ENCODE measurements at regions not wholly inside any gene's neighbourhood (a gene's known extent, or its start where the extent isn't known, plus 50 kb on each side); places are given as distances from the start of the nearest gene placed in this dataset.
"Not testable (repeated sequence)": the region's sequence is repeated elsewhere in the genome, so short reads cannot be mapped to it uniquely, and the experiment has no call there.

- no peak for DNase-seq (ENCODE audit: low read depth)
Observed at GRCh38 chr21:18550361-18550760, 146.8 kb upstream of the TMPRSS15 start.

- DNase-seq (ENCODE audit: low read depth) = no peak
Observed at GRCh38 chr21:18553786-18554185, 150.2 kb upstream of the TMPRSS15 start.

GRCh38 chr21:18567770-18568169 is 164.2 kb upstream of the TMPRSS15 start:
- not testable (repeated sequence) for DNase-seq (ENCODE audit: low read depth)

- DNase-seq (ENCODE audit: low read depth) = no peak
Observed at GRCh38 chr21:18588001-18588662, 184.5 kb upstream of the TMPRSS15 start.

- DNase-seq (ENCODE audit: low read depth) = no peak
Observed at GRCh38 chr21:18601146-18601545, 197.6 kb upstream of the TMPRSS15 start.

- no peak for DNase-seq (ENCODE audit: low read depth)
Observed at GRCh38 chr21:18602711-18603110, 199.1 kb upstream of the TMPRSS15 start.

GRCh38 chr21:18603261-18603660 is 199.7 kb upstream of the TMPRSS15 start:
- no peak for DNase-seq (ENCODE audit: low read depth)

GRCh38 chr21:18603980-18604379 is 200.4 kb upstream of the TMPRSS15 start:
- no peak for DNase-seq (ENCODE audit: low read depth)

GRCh38 chr21:18608226-18608625 is 204.6 kb upstream of the TMPRSS15 start:
- DNase-seq (ENCODE audit: low read depth) = no peak

- DNase-seq (ENCODE audit: low read depth) = no peak
Observed at GRCh38 chr21:18614303-18614702, 210.7 kb upstream of the TMPRSS15 start.

GRCh38 chr21:18617291-18617690 is 213.7 kb upstream of the TMPRSS15 start:
- DNase-seq (ENCODE audit: low read depth) = no peak

- DNase-seq (ENCODE audit: low read depth) = no peak
Observed at GRCh38 chr21:18620436-18620835, 216.9 kb upstream of the TMPRSS15 start.

- DNase-seq (ENCODE audit: low read depth) = no peak
Observed at GRCh38 chr21:18622383-18622782, 218.8 kb upstream of the TMPRSS15 start.

GRCh38 chr21:18630446-18630845 is 226.9 kb upstream of the TMPRSS15 start:
- peak; percentile 18 for DNase-seq (ENCODE audit: low read depth)

- DNase-seq (ENCODE audit: low read depth) = no peak
Observed at GRCh38 chr21:18636897-18637296, 233.3 kb upstream of the TMPRSS15 start.

- DNase-seq (ENCODE audit: low read depth) = no peak
Observed at GRCh38 chr21:18646116-18646515, 242.5 kb upstream of the TMPRSS15 start.

- no peak for DNase-seq (ENCODE audit: low read depth)
Observed at GRCh38 chr21:18655931-18656330, 252.3 kb upstream of the TMPRSS15 start.

GRCh38 chr21:18661842-18662241 is 258.3 kb upstream of the TMPRSS15 start:
- DNase-seq (ENCODE audit: low read depth) = no peak

- DNase-seq (ENCODE audit: low read depth) = no peak
Observed at GRCh38 chr21:18663663-18664062, 260.1 kb upstream of the TMPRSS15 start.

- no peak for DNase-seq (ENCODE audit: low read depth)
Observed at GRCh38 chr21:18666725-18667124, 263.1 kb upstream of the TMPRSS15 start.

- DNase-seq (ENCODE audit: low read depth) = no peak
Observed at GRCh38 chr21:18673789-18674188, 270.2 kb upstream of the TMPRSS15 start.

- no peak for DNase-seq (ENCODE audit: low read depth)
Observed at GRCh38 chr21:18677632-18678031, 274.0 kb upstream of the TMPRSS15 start.

GRCh38 chr21:18705971-18706370 is 302.4 kb upstream of the TMPRSS15 start:
- DNase-seq (ENCODE audit: low read depth) = no peak

- DNase-seq (ENCODE audit: low read depth) = no peak
Observed at GRCh38 chr21:18711662-18712061, 308.1 kb upstream of the TMPRSS15 start.
